Ascending aorta (tissue), 2 donors: ENCODE measurements at regions not wholly inside any gene's neighbourhood (a gene's known extent, or its start where the extent isn't known, plus 50 kb on each side); places are given as distances from the start of the nearest gene placed in this dataset.

Source experiments
- DNase-seq, 2 donors: peaks; one replicate each; pipeline ENCODE4 v3.0.0-alpha.2; 2019; ENCODE audit warnings: low spot score in 2 of 2
- H3K27ac ChIP-seq, 2 donors: fragments of 200-600 bp; sonication (generic); one replicate each; pipeline ENCODE4 v1.5.1; 2016 to 2017; ENCODE audit warnings: mild to moderate bottlenecking in 1 of 2
- H3K27me3 ChIP-seq: fragments of 200-600 bp; sonication (generic); one replicate; pipeline ENCODE4 v1.5.1; 2017
- H3K36me3 ChIP-seq, 2 donors: fragments of 200-600 bp; sonication (generic); one replicate each; pipeline ENCODE4 v1.5.1; 2016
- H3K4me1 ChIP-seq, 2 donors: fragments of 200-600 bp; sonication (generic); one replicate each; pipeline ENCODE4 v1.5.1; 2016 to 2017; ENCODE audit warnings: mild to moderate bottlenecking in 1 of 2
- H3K4me3 ChIP-seq, 2 donors: fragments of 200-600 bp; sonication (generic); one replicate each; pipeline ENCODE4 v1.5.1; 2016 to 2017; ENCODE audit warnings: mild to moderate bottlenecking in 1 of 2
- H3K9me3 ChIP-seq, 2 donors: fragments of 200-600 bp; sonication (generic); one replicate each; pipeline ENCODE4 v1.5.1; 2016
- CTCF ChIP-seq, 3 experiments: fragments of 200-600 bp in 2 of 3; fragments of 450-650 bp in 1 of 3; sonication (generic) in 2 of 3; IDR thresholded peaks; one replicate each; pipeline ENCODE4 v1.5.1; 2016 to 2019; ENCODE audit warnings: antibody characterized with exemption in 3 of 3, mild to moderate bottlenecking in 1 of 3, moderate library complexity in 1 of 3
- intact Hi-C: fragments of 100-400 bp; cut with DNase I; formaldehyde crosslinking; loops from one replicate; pipeline ENCODE4 v1.15.1; 2023

GRCh38 chr2:71892423-71892730 is 255.3 kb downstream of the CYP26B1 start:
- Histone ChIP-seq H3K9me3 (no peaks in the 10 kb centered on the region), H3K4me3 (no peak overlapping the region), H3K36me3 (no peaks in the 10 kb centered on the region), H3K4me1 (no peaks in the 10 kb centered on the region), H3K27ac (no peak overlapping the region), H3K27me3 (no peaks in the 10 kb centered on the region)
- TF ChIP-seq CTCF (IDR thresholded peaks at IDR 0.05), result no peak
- intact Hi-C loops, result no loop called here
- no peak for DNase-seq

- Histone ChIP-seq H3K36me3 (no peaks in the 10 kb centered on the region), H3K4me3 (no peak overlapping the region), H3K9me3 (no peaks in the 10 kb centered on the region), H3K4me1 (no peaks in the 10 kb centered on the region), H3K27me3 (no peaks in the 10 kb centered on the region), H3K27ac (no peak overlapping the region)
- intact Hi-C loops, result no loop called here
- DNase-seq, result no peak
- no peak for TF ChIP-seq CTCF (IDR thresholded peaks at IDR 0.05)
These were observed 255.8 kb downstream of the CYP26B1 start for GRCh38 chr2:71891719-71892422.

GRCh38 chr2:71891155-71891554 is 256.5 kb downstream of the CYP26B1 start:
- Histone ChIP-seq H3K36me3 (no peaks in the 10 kb centered on the region), H3K4me3 (no peak overlapping the region), H3K27ac (no peak overlapping the region), H3K9me3 (no peaks in the 10 kb centered on the region), H3K27me3 (no peaks in the 10 kb centered on the region), H3K4me1 (no peaks in the 10 kb centered on the region)
- no peak for TF ChIP-seq CTCF (IDR thresholded peaks at IDR 0.05)
- no peak for DNase-seq
- intact Hi-C loops, result no loop called here

DNA sequence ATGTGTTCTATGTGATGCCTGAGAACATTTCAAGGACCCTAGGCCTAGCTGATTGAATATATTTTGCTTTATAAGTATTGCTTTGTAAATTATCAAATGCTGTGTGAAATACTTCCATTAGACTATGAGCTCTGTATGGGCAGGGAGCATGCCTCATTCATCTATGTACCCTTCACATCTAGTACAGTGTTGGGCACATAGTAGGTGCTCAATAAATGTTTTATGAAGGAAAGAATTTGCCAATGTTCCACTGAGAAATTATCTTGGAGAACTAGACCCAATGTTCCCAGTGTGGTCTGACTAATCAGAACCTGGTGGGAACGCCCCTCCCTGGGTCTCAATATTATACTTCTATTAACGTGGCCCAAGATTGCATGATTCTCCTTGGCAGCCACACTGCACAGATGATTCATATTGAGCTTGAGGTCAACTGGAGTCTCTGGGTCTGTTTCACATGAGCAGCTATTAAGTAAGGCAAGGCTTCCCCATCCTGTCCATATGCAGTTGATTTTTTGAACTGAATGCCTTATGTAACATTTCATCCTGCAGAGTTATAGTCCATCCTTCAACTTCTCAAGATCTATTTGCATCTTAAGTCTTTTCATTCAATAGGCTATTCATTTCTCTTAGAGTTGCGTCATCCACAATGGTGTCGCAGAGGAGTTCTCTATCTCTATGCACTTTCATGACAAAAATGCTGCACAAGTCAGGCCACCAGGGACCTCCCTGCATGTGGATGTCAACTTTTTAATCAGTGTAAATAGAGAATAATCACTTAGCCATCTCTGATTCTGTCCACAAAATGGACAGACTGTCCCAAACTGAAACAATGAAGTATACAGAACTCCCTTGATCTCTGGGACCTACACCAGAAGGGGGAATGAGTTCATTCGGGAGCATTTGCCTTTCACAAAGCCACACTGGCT is 257.6 kb downstream of the CYP26B1 start:
- Histone ChIP-seq H3K36me3 (no peaks in the 10 kb centered on the region), H3K27ac (no peak overlapping the region), H3K4me3 (no peak overlapping the region), H3K4me1 (no peaks in the 10 kb centered on the region), H3K27me3 (no peaks in the 10 kb centered on the region), H3K9me3 (no peaks in the 10 kb centered on the region)
- DNase-seq, result no peak
- no peak for TF ChIP-seq CTCF (IDR thresholded peaks at IDR 0.05)
- intact Hi-C loops, result no loop called here

GRCh38 chr2:71888751-71889445 is 258.8 kb downstream of the CYP26B1 start:
- H3K4me3 ChIP-seq, result no peak overlapping the region
- TF ChIP-seq CTCF (IDR thresholded peaks at IDR 0.05), result no peak
- intact Hi-C loops, result no loop called here

More at GRCh38 chr2:71888751-71889445, 258.8 kb downstream of the CYP26B1 start:
- Histone ChIP-seq H3K36me3 (no peaks in the 10 kb centered on the region), H3K9me3 (no peaks in the 10 kb centered on the region), H3K27ac (no peak overlapping the region), H3K27me3 (no peaks in the 10 kb centered on the region), H3K4me1 (no peaks in the 10 kb centered on the region)
- DNase-seq, result no peak
